Upper lobe of right lung (tissue), 1 donor: ENCODE measurements at regions not wholly inside any gene's neighbourhood (a gene's known extent, or its start where the extent isn't known, plus 50 kb on each side); places are given as distances from the start of the nearest gene placed in this dataset.
"Not testable (repeated sequence)": the region's sequence is repeated elsewhere in the genome, so short reads cannot be mapped to it uniquely, and the experiment has no call there.

ENCODE experiments used
- ATAC-seq: fragments of 200-7000 bp; cut with Tn5 transposase; one replicate; pipeline ENCODE4 v1.9.1; 2020; ENCODE audit warnings: mild to moderate bottlenecking, moderate library complexity
- DNase-seq: peaks from one replicate; pipeline ENCODE4 v3.0.0-alpha.2; 2020
- H3K27ac ChIP-seq: fragments of 200-600 bp; one replicate; pipeline ENCODE4 v1.8.0; 2022
- H3K27me3 ChIP-seq: fragments of 200-600 bp; one replicate; pipeline ENCODE4 v1.8.0; 2022; ENCODE audit warnings: mild to moderate bottlenecking
- H3K36me3 ChIP-seq: fragments of 200-600 bp; one replicate; pipeline ENCODE4 v1.8.0; 2022
- H3K4me1 ChIP-seq: fragments of 200-600 bp; one replicate; pipeline ENCODE4 v1.8.0; 2022
- H3K4me3 ChIP-seq: fragments of 200-600 bp; one replicate; pipeline ENCODE4 v1.8.0; 2022; ENCODE audit warnings: mild to moderate bottlenecking
- H3K9me3 ChIP-seq: fragments of 200-600 bp; one replicate; pipeline ENCODE4 v1.8.0; 2022
- intact Hi-C: fragments of 100-400 bp; cut with DNase I; formaldehyde crosslinking; loops from one replicate; pipeline ENCODE4 v1.11.0; 2022
- TF ChIP-seq, protein P1 (sequence below): fragments of 200-600 bp; IDR thresholded peaks from one replicate; pipeline ENCODE4 v1.8.0; 2022; ENCODE audit warnings: antibody characterized with exemption
- donor health status: DM: no; HTN: yes; CAD: no; lungs with severe emphysema.

DNA sequence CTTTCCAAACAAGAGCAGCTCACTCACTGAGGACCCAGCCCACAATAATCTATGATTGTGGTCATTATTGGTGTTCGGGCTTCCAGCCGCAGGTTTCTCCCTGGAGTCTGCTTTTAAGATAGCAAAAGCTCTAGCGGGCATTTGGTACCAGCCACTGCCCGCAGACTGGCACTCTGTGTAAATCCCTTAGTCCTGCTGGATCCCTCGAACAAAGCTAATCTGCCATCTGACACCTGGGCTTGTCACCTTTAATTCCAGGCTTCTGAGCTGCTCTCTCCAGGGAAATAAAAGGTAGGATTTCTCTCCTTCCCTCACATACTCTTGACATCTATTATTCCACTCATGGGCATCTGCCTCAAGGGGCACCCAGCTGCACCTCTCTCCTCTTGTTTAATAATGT lies 158.7 kb downstream of the PDCD6IP start:
- no peaks in the 10 kb centered on the region for H3K4me1 ChIP-seq
- DNase-seq = no peak
- H3K27me3 ChIP-seq = no peaks in the 10 kb centered on the region
- H3K36me3 ChIP-seq = no peaks in the 10 kb centered on the region
- no peak for ATAC-seq
- no peaks in the 10 kb centered on the region for H3K9me3 ChIP-seq
- no peak overlapping the region for H3K4me3 ChIP-seq
- intact Hi-C loops = no loop called here
- TF ChIP-seq, protein P1, sequence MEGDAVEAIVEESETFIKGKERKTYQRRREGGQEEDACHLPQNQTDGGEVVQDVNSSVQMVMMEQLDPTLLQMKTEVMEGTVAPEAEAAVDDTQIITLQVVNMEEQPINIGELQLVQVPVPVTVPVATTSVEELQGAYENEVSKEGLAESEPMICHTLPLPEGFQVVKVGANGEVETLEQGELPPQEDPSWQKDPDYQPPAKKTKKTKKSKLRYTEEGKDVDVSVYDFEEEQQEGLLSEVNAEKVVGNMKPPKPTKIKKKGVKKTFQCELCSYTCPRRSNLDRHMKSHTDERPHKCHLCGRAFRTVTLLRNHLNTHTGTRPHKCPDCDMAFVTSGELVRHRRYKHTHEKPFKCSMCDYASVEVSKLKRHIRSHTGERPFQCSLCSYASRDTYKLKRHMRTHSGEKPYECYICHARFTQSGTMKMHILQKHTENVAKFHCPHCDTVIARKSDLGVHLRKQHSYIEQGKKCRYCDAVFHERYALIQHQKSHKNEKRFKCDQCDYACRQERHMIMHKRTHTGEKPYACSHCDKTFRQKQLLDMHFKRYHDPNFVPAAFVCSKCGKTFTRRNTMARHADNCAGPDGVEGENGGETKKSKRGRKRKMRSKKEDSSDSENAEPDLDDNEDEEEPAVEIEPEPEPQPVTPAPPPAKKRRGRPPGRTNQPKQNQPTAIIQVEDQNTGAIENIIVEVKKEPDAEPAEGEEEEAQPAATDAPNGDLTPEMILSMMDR = no peak
- no peak overlapping the region for H3K27ac ChIP-seq

DNA sequence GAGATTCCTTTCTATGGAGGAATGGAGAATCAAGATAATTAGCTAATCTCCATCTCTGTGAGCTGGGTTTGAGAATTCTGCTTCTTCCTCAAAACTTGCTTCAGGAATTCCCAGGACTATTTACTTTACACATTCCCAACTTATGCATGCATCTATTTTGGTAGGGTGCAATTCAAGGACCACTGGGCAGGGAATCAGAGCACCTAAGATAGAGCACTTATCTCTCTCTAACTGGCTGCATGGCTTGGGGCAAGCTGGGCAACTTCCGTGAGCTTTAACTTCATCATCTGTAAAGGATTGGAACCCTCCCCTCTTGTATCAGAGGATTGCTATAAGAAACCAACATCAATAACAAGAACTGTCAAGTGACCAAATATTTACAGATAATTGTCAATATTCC lies 160.2 kb downstream of the PDCD6IP start:
- H3K4me1 ChIP-seq = no peaks in the 10 kb centered on the region
- no peaks in the 10 kb centered on the region for H3K36me3 ChIP-seq
- H3K27me3 ChIP-seq = no peaks in the 10 kb centered on the region
- intact Hi-C loops = no loop called here
- H3K27ac ChIP-seq = no peak overlapping the region
- TF ChIP-seq, protein P1 = no peak
- H3K4me3 ChIP-seq = no peak overlapping the region
- ATAC-seq (no peak), DNase-seq (no peak)
- H3K9me3 ChIP-seq = no peaks in the 10 kb centered on the region

DNA sequence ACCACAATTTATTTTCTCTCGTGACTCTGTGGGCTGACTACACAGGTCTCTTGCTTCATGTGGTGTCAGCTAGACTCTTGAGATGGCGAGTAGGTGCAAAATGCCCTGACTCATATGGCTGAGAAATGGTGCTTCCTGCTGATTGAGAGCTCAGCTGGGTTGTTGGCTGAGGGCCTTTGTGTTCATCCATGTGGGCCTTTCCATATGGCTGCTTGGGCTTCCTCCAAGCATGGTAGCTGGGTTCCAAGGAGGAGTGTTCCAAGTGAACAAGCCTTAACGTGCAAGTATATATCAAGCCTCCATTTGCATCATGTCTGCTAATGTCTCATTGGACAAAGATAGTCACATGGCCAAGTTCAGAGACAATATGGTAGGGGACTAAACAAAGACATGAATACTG lies 164.0 kb downstream of the PDCD6IP start:
- intact Hi-C loops = no loop called here
- no peaks in the 10 kb centered on the region for H3K27me3 ChIP-seq
- TF ChIP-seq, protein P1 = no peak
- H3K4me1 ChIP-seq = no peaks in the 10 kb centered on the region
- ATAC-seq (no peak), DNase-seq (no peak)
- no peak overlapping the region for H3K4me3 ChIP-seq
- H3K9me3 ChIP-seq = no peaks in the 10 kb centered on the region
- H3K27ac ChIP-seq = no peak overlapping the region
- H3K36me3 ChIP-seq = no peaks in the 10 kb centered on the region

DNA sequence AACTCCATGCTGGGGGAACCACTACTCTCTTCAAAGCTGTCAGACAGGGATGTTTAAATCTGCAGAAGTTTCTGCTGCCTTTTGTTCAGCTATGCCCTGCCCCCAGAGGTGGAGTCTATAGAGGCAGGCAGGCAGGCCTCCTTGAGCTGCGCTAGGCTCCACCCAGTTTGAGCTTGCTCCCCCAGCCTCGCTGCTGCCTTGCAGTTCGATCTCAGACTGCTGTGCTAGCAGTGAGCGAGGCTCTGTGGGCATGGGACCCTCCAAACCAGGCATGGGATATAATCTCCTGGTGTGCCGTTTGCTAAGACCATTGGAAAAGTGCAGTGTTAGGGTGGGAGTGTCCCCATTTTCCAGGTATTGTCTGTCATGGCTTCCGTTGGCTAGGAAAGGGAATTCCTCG lies 171.8 kb downstream of the PDCD6IP start:
- H3K4me3 ChIP-seq, DNase-seq, H3K4me1 ChIP-seq, H3K27ac ChIP-seq, ATAC-seq, intact Hi-C loops, H3K9me3 ChIP-seq, H3K27me3 ChIP-seq, H3K36me3 ChIP-seq: not testable (repeated sequence)

DNA sequence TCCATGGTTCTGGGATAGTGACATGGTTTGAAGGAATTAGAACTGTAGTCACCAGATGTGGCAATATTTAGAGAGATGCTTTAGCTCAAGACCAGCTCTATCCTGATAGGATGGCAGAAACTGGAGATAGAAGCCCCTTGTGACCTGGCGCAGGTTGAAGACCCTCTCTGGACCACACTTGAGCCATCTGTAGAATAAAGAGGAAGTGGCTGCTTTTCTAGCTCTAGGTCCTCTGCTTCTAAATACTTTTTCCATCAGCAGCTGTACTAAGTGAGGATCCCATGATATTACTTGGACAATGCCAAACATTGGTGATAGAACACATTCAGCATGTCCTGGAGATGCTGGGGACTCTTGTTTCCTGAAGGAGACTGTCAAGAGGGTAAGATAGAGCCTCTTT lies 172.6 kb downstream of the PDCD6IP start:
- Histone ChIP-seq H3K4me3 (no peak overlapping the region), H3K27me3 (no peaks in the 10 kb centered on the region), H3K27ac (no peak overlapping the region), H3K4me1 (no peaks in the 10 kb centered on the region), H3K9me3 (no peaks in the 10 kb centered on the region), H3K36me3 (no peaks in the 10 kb centered on the region)
- TF ChIP-seq, protein P1 = no peak
- intact Hi-C loops = no loop called here
- DNase-seq = no peak
- ATAC-seq = no peak

DNA sequence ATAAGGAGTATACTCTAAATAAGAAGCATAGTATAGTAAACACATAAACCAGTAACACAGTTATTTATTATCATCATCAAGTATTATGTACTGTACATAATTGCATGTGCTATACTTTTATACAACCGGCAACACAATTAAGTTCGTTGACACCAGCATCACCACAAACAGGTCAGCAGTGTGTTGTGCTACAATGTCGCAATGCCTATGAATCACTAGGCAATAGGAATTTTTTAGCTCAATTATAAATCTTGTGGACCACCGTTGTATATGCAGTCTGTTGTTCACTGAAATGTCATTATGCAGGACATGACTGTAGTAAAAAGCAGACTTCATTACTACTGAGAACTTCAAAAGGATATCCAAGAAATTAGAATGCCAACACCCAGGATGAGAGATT lies 177.0 kb downstream of the PDCD6IP start:
- intact Hi-C loops = no loop called here

More for the DNA sequence above, 177.0 kb downstream of the PDCD6IP start:
- Histone ChIP-seq H3K9me3 (no peaks in the 10 kb centered on the region), H3K36me3 (no peaks in the 10 kb centered on the region), H3K27me3 (no peaks in the 10 kb centered on the region), H3K4me3 (no peak overlapping the region), H3K4me1 (no peaks in the 10 kb centered on the region), H3K27ac (no peak overlapping the region)
- TF ChIP-seq, protein P1 = no peak
- DNase-seq (no peak), ATAC-seq (no peak)
